SK-N-SH (cell line): ENCODE measurements at regions not wholly inside any gene's neighbourhood (a gene's known extent, or its start where the extent isn't known, plus 50 kb on each side); places are given as distances from the start of the nearest gene placed in this dataset.

ENCODE experiments used
- TF ChIP-seq, protein P1 (sequence below): IDR thresholded peaks from 2 replicates; pipeline ENCODE4 v1.6.1; 2012; ENCODE audit warnings: mild to moderate bottlenecking, low read depth, low read length, moderate library complexity
- TF ChIP-seq, protein P2 (sequence below): fragments of 200-600 bp; sonication (generic); IDR thresholded peaks from 2 replicates; pipeline ENCODE4 v1.6.1; 2017; ENCODE audit warnings: antibody characterized with exemption, mild to moderate bottlenecking, moderate library complexity

DNA sequence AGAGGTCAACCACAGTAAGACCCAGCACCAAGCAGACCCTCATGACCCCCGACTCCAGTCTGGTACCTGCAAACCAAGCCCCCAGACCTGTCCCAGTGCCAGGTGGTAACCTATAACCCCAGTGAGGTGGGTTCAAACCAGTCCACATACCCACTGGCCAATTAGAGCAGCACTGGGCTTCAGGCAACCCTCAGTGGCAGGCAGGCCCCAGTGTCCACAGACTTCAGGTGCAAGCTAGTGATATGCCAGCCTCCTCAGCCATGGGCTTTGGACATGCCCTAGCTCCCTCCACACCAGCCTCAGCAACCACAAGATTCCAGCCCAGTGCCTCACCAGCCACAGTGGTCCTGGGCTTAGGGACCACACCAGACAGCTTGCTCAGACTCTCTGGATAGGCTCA is 276.6 kb downstream of the DTWD2 start:
- TF ChIP-seq, protein P1, sequence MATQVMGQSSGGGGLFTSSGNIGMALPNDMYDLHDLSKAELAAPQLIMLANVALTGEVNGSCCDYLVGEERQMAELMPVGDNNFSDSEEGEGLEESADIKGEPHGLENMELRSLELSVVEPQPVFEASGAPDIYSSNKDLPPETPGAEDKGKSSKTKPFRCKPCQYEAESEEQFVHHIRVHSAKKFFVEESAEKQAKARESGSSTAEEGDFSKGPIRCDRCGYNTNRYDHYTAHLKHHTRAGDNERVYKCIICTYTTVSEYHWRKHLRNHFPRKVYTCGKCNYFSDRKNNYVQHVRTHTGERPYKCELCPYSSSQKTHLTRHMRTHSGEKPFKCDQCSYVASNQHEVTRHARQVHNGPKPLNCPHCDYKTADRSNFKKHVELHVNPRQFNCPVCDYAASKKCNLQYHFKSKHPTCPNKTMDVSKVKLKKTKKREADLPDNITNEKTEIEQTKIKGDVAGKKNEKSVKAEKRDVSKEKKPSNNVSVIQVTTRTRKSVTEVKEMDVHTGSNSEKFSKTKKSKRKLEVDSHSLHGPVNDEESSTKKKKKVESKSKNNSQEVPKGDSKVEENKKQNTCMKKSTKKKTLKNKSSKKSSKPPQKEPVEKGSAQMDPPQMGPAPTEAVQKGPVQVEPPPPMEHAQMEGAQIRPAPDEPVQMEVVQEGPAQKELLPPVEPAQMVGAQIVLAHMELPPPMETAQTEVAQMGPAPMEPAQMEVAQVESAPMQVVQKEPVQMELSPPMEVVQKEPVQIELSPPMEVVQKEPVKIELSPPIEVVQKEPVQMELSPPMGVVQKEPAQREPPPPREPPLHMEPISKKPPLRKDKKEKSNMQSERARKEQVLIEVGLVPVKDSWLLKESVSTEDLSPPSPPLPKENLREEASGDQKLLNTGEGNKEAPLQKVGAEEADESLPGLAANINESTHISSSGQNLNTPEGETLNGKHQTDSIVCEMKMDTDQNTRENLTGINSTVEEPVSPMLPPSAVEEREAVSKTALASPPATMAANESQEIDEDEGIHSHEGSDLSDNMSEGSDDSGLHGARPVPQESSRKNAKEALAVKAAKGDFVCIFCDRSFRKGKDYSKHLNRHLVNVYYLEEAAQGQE: no peak
- TF ChIP-seq, protein P2, sequence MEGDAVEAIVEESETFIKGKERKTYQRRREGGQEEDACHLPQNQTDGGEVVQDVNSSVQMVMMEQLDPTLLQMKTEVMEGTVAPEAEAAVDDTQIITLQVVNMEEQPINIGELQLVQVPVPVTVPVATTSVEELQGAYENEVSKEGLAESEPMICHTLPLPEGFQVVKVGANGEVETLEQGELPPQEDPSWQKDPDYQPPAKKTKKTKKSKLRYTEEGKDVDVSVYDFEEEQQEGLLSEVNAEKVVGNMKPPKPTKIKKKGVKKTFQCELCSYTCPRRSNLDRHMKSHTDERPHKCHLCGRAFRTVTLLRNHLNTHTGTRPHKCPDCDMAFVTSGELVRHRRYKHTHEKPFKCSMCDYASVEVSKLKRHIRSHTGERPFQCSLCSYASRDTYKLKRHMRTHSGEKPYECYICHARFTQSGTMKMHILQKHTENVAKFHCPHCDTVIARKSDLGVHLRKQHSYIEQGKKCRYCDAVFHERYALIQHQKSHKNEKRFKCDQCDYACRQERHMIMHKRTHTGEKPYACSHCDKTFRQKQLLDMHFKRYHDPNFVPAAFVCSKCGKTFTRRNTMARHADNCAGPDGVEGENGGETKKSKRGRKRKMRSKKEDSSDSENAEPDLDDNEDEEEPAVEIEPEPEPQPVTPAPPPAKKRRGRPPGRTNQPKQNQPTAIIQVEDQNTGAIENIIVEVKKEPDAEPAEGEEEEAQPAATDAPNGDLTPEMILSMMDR: no peak
